Stimulated activated CD8-positive, alpha-beta memory T cell treated with anti-CD3 and anti-CD28 coated beads, Interleukin-15, amount 100 ng/mL, for 24 hours (primary cell): ENCODE measurements at regions not wholly inside any gene's neighbourhood (a gene's known extent, or its start where the extent isn't known, plus 50 kb on each side); places are given as distances from the start of the nearest gene placed in this dataset.
"Not testable (repeated sequence)": the region's sequence is repeated elsewhere in the genome, so short reads cannot be mapped to it uniquely, and the experiment has no call there.

Source experiments
- DNase-seq: peaks from one replicate; pipeline ENCODE4 v3.0.0-alpha.2; 2020; ENCODE audit warnings: low read depth

GRCh38 chr7:149682038-149682437 is 91.3 kb downstream of the ZNF467 start:
- no peak for DNase-seq

- DNase-seq = no peak
Observed at GRCh38 chr7:149681274-149681673, 92.1 kb downstream of the ZNF467 start.

- no peak for DNase-seq
Observed at GRCh38 chr7:149680331-149681025, 92.9 kb downstream of the ZNF467 start.

GRCh38 chr7:149674728-149675385 is 98.5 kb downstream of the ZNF467 start:
- DNase-seq = not testable (repeated sequence)

GRCh38 chr7:149673006-149673405 is 100.4 kb downstream of the ZNF467 start:
- no peak for DNase-seq

- no peak for DNase-seq
Observed at GRCh38 chr7:149670288-149670687, 103.1 kb downstream of the ZNF467 start.

GRCh38 chr7:149669121-149669818 is 104.1 kb downstream of the ZNF467 start:
- no peak for DNase-seq

- no peak for DNase-seq
Observed at GRCh38 chr7:149666360-149666945, 106.9 kb downstream of the ZNF467 start.

- DNase-seq = not testable (repeated sequence)
Observed at GRCh38 chr7:149665618-149666017, 107.8 kb downstream of the ZNF467 start.

GRCh38 chr7:149664666-149665065 is 108.7 kb downstream of the ZNF467 start:
- DNase-seq = no peak

- no peak for DNase-seq
Observed at GRCh38 chr7:149664176-149664575, 109.2 kb downstream of the ZNF467 start.

- peak; percentile 36 for DNase-seq
Observed at GRCh38 chr7:149662591-149663095, 110.7 kb downstream of the ZNF467 start.

- DNase-seq = no peak
Observed at GRCh38 chr7:149655784-149656183, 117.6 kb downstream of the ZNF467 start.

GRCh38 chr7:149654588-149654987 is 118.8 kb downstream of the ZNF467 start:
- no peak for DNase-seq

GRCh38 chr7:149650190-149650589 is 123.2 kb downstream of the ZNF467 start:
- DNase-seq = not testable (repeated sequence)

- DNase-seq = no peak
Observed at GRCh38 chr7:149644754-149645153, 128.6 kb downstream of the ZNF467 start.

- DNase-seq = no peak
Observed at GRCh38 chr7:149642589-149642988, 130.8 kb downstream of the ZNF467 start.

GRCh38 chr7:149638566-149639320 is 134.6 kb downstream of the ZNF467 start:
- no peak for DNase-seq

GRCh38 chr7:149637911-149638565 is 135.3 kb downstream of the ZNF467 start:
- DNase-seq = no peak

GRCh38 chr7:149635561-149636329 is 137.6 kb downstream of the ZNF467 start:
- DNase-seq = no peak
